HCT116 (cell line): ENCODE measurements at regions not wholly inside any gene's neighbourhood (a gene's known extent, or its start where the extent isn't known, plus 50 kb on each side); places are given as distances from the start of the nearest gene placed in this dataset.

Experiments
- ATAC-seq: fragments of 200-7000 bp; cut with Tn5 transposase; 2 replicates; pipeline ENCODE4 v1.9.1; 2020; ENCODE audit warnings: mild to moderate bottlenecking, moderate library complexity
- BruUV-seq: library from RNA; stranded (reverse); fragments of 400-500 nt; replicated peaks from 2 replicates; lab custom pipeline; 2021; lab: Mats Ljungman, UMichigan
- CTCF ChIA-PET: fragments of 300-600 bp; sonication (Branson Sonifier 250); formaldehyde crosslinking; loops from one replicate; lab custom pipeline; 2021; ENCODE audit warnings: antibody characterized with exemption; lab: Charles Lee
- POLR2A ChIA-PET: fragments of 300-600, 350-600 bp; sonication (Branson Sonifier 250); formaldehyde crosslinking; loops from one replicate; lab custom pipeline; 2021; ENCODE audit warnings: antibody characterized with exemption; lab: Charles Lee
- RAD21 ChIA-PET, 2 experiments: fragments of 300-600 bp; sonication (Branson Sonifier 250); formaldehyde crosslinking; loops; one replicate each; lab custom pipeline; 2023; ENCODE audit warnings: low total read pairs in 2 of 2; ENCODE audit not compliant: uncharacterized antibody in 2 of 2, unreplicated experiment in 2 of 2, low non-redundant PET in 1 of 2; lab: Charles Lee
- DNase-seq: peaks from one replicate; pipeline ENCODE4 v3.0.0-alpha.2; 2010; ENCODE audit warnings: low read depth, low spot score
- H2AFZ ChIP-seq: fragments of 200-600 bp; shearing (Covaris generic), sonication (generic); 2 replicates; pipeline ENCODE4 v1.6.1; 2017; ENCODE audit warnings: low read depth, mixed run types, mixed read lengths, antibody characterized with exemption, low read length; ENCODE audit not compliant: poor library complexity, severe bottlenecking
- H3K27ac ChIP-seq: 2 replicates; pipeline ENCODE4 v1.5.1; 2012; ENCODE audit warnings: low read depth, low read length
- H3K27me3 ChIP-seq: fragments of 200-600 bp; sonication (generic); 2 replicates; pipeline ENCODE4 v1.6.1; 2016; ENCODE audit warnings: mixed run types, low read length, mixed read lengths; ENCODE audit not compliant: insufficient read depth
- H3K36me3 ChIP-seq, 2 experiments: fragments of 200-500 bp in 1 of 2; fragments of 200-600 bp in 1 of 2; sonication (Bioruptor generic) in 1 of 2; sonication (generic) in 1 of 2; 2 replicates each; pipeline versions ENCODE4 v1.5.1 to v1.6.1; 2014 to 2016; ENCODE audit warnings: low read length in 2 of 2, inconsistent platforms in 1 of 2, mixed read lengths in 1 of 2, mixed run types in 1 of 2; ENCODE audit not compliant: insufficient read depth in 2 of 2, control insufficient read depth in 1 of 2
- H3K4me1 ChIP-seq, 2 experiments: fragments of 200-600 bp in 1 of 2; sonication (generic) in 1 of 2; 2 replicates each; pipeline versions ENCODE4 v1.5.1 to v1.6.1; 2012 to 2017; ENCODE audit warnings: low read length in 2 of 2, inconsistent platforms in 1 of 2, mild to moderate bottlenecking in 1 of 2, mixed read lengths in 1 of 2, mixed run types in 1 of 2, moderate library complexity in 1 of 2; ENCODE audit not compliant: insufficient read depth in 2 of 2, control insufficient read depth in 1 of 2
- H3K4me2 ChIP-seq: fragments of 200-600 bp; sonication (generic); 2 replicates; pipeline ENCODE4 v1.6.1; 2017; ENCODE audit warnings: mixed run types, low read length, mixed read lengths
- H3K4me3 ChIP-seq, 2 experiments: fragments of 200-600 bp in 1 of 2; sonication (generic) in 1 of 2; replicated peaks in 1 of 2; 2 replicates each; pipeline ENCODE4 v1.5.1; 2011 to 2016; ENCODE audit warnings: low read length in 2 of 2, control low read depth in 1 of 2, low read depth in 1 of 2, mild to moderate bottlenecking in 1 of 2, mixed read lengths in 1 of 2, mixed run types in 1 of 2
- H3K79me2 ChIP-seq: fragments of 200-600 bp; sonication (generic); 2 replicates; pipeline ENCODE4 v1.6.1; 2017; ENCODE audit warnings: mild to moderate bottlenecking, mixed run types, low read length, moderate library complexity, mixed read lengths; ENCODE audit not compliant: insufficient read depth
- H3K9ac ChIP-seq: fragments of 200-600 bp; sonication (generic); 2 replicates; pipeline ENCODE4 v1.6.1; 2016; ENCODE audit warnings: low read length, mixed read lengths
- H3K9me2 ChIP-seq: fragments of 200-600 bp; sonication (generic), shearing (Covaris generic); 2 replicates; pipeline ENCODE4 v1.6.1; 2017; ENCODE audit warnings: mixed run types, mild to moderate bottlenecking, moderate library complexity; ENCODE audit not compliant: insufficient read depth
- H3K9me3 ChIP-seq, 2 experiments: fragments of 200-500 bp in 1 of 2; fragments of 200-600 bp in 1 of 2; sonication (Bioruptor generic) in 1 of 2; sonication (generic) in 1 of 2; 2 replicates each; pipeline ENCODE4 v1.6.1; 2014 to 2017; ENCODE audit warnings: low read length in 2 of 2, mixed read lengths in 2 of 2, inconsistent platforms in 1 of 2, low read depth in 1 of 2, mild to moderate bottlenecking in 1 of 2, mixed run types in 1 of 2, moderate library complexity in 1 of 2; ENCODE audit not compliant: control insufficient read depth in 1 of 2, insufficient read depth in 1 of 2
- H4K20me1 ChIP-seq: fragments of 200-600 bp; sonication (generic), shearing (Covaris generic); 2 replicates; pipeline ENCODE4 v1.6.1; 2017; ENCODE audit warnings: mixed run types, mild to moderate bottlenecking, moderate library complexity; ENCODE audit not compliant: insufficient read depth
- CBX3 ChIP-seq: IDR thresholded peaks from 2 replicates; pipeline ENCODE4 v1.6.1; 2012; ENCODE audit warnings: low read depth
- EZH2 ChIP-seq: fragments of 200-600 bp; sonication (generic); IDR thresholded peaks from 2 replicates; pipeline ENCODE4 v1.6.1; 2017; ENCODE audit warnings: antibody characterized with exemption, mixed run types
- EZH2phosphoT487 ChIP-seq: fragments of 200-600 bp; IDR thresholded peaks from 2 replicates; pipeline ENCODE4 v1.6.1; 2018; ENCODE audit warnings: antibody characterized with exemption, borderline replicate concordance
- POLR2AphosphoS5 ChIP-seq: IDR thresholded peaks from 2 replicates; pipeline ENCODE4 v1.6.1; 2011; ENCODE audit warnings: mild to moderate bottlenecking, low read depth, low read length, moderate library complexity
- SIN3A ChIP-seq: IDR thresholded peaks from 2 replicates; pipeline ENCODE4 v1.6.1; 2012; ENCODE audit warnings: low read depth
- SRF ChIP-seq: IDR thresholded peaks from 2 replicates; pipeline ENCODE4 v1.6.1; 2012; ENCODE audit warnings: low read depth
- ZBTB33 ChIP-seq: IDR thresholded peaks from 2 replicates; pipeline ENCODE4 v1.6.1; 2011; ENCODE audit warnings: mild to moderate bottlenecking, low read length, moderate library complexity; ENCODE audit not compliant: insufficient replicate concordance; ENCODE audit errors: extremely low read depth
- ZNF274 ChIP-seq: fragments of 200-500 bp; sonication (Bioruptor generic); IDR thresholded peaks from 2 replicates; pipeline ENCODE4 v1.6.1; 2014; ENCODE audit warnings: mild to moderate bottlenecking, low read depth, low read length, inconsistent platforms
- intact Hi-C: fragments of 100-400 bp; cut with micrococcal nuclease; formaldehyde crosslinking; loops from 2 replicates; pipeline ENCODE4 v1.10.0; 2022
- TF ChIP-seq, protein P1 (sequence below): IDR thresholded peaks from 2 replicates; pipeline ENCODE4 v1.6.1; 2012; ENCODE audit warnings: low read depth

DNA sequence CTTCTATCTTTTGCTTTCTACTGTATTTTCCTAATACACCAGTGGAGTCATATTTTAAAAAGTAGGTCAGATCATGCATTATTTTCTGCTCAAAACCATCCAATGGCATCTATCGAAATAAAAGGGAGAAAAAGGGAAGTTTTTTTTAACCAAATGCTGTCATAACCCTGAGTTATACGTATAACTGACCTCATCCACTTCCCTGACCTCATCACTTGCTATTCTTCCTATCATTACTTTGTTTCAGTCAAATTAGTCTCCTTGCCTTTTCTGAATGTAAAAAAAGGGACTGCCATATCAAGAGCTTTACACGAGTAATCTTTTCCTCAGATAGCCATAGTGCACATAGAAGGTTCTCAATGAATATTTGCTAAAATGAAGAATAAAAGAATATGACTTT is 1383.6 kb downstream of the ZPLD1 start:
- Histone ChIP-seq H3K9ac (no peak overlapping the region), H3K4me1 (no peaks in the 10 kb centered on the region), H3K27ac (no peak overlapping the region), H2AFZ (no peak overlapping the region), H3K4me2 (no peak overlapping the region), H3K4me3 (no peak overlapping the region), H3K79me2 (no peaks in the 10 kb centered on the region), H3K9me2 (no peaks in the 10 kb centered on the region), H3K36me3 (no peaks in the 10 kb centered on the region), H4K20me1 (no peaks in the 10 kb centered on the region), H3K27me3 (no peaks in the 10 kb centered on the region), H3K9me3 (no peaks in the 10 kb centered on the region)
- POLR2A ChIA-PET: no interaction called here
- TF ChIP-seq POLR2AphosphoS5 (no peak), EZH2phosphoT487 (no peak), EZH2 (no peak), ZNF274 (no peak), ZBTB33 (no peak), SIN3A (no peak), CBX3 (no peak), SRF (no peak)
- TF ChIP-seq, protein P1, sequence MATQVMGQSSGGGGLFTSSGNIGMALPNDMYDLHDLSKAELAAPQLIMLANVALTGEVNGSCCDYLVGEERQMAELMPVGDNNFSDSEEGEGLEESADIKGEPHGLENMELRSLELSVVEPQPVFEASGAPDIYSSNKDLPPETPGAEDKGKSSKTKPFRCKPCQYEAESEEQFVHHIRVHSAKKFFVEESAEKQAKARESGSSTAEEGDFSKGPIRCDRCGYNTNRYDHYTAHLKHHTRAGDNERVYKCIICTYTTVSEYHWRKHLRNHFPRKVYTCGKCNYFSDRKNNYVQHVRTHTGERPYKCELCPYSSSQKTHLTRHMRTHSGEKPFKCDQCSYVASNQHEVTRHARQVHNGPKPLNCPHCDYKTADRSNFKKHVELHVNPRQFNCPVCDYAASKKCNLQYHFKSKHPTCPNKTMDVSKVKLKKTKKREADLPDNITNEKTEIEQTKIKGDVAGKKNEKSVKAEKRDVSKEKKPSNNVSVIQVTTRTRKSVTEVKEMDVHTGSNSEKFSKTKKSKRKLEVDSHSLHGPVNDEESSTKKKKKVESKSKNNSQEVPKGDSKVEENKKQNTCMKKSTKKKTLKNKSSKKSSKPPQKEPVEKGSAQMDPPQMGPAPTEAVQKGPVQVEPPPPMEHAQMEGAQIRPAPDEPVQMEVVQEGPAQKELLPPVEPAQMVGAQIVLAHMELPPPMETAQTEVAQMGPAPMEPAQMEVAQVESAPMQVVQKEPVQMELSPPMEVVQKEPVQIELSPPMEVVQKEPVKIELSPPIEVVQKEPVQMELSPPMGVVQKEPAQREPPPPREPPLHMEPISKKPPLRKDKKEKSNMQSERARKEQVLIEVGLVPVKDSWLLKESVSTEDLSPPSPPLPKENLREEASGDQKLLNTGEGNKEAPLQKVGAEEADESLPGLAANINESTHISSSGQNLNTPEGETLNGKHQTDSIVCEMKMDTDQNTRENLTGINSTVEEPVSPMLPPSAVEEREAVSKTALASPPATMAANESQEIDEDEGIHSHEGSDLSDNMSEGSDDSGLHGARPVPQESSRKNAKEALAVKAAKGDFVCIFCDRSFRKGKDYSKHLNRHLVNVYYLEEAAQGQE: no peak
- no peak for DNase-seq
- RAD21 ChIA-PET: no interaction called here
- CTCF ChIA-PET: no interaction called here
- intact Hi-C loops: no loop called here
- BruUV-seq: no TSS peak
- no peak for ATAC-seq
